ENCODE measurements at regions not wholly inside any gene's neighbourhood (a gene's known extent, or its start where the extent isn't known, plus 50 kb on each side); places are given as distances from the start of the nearest gene placed in this dataset.

DNA sequence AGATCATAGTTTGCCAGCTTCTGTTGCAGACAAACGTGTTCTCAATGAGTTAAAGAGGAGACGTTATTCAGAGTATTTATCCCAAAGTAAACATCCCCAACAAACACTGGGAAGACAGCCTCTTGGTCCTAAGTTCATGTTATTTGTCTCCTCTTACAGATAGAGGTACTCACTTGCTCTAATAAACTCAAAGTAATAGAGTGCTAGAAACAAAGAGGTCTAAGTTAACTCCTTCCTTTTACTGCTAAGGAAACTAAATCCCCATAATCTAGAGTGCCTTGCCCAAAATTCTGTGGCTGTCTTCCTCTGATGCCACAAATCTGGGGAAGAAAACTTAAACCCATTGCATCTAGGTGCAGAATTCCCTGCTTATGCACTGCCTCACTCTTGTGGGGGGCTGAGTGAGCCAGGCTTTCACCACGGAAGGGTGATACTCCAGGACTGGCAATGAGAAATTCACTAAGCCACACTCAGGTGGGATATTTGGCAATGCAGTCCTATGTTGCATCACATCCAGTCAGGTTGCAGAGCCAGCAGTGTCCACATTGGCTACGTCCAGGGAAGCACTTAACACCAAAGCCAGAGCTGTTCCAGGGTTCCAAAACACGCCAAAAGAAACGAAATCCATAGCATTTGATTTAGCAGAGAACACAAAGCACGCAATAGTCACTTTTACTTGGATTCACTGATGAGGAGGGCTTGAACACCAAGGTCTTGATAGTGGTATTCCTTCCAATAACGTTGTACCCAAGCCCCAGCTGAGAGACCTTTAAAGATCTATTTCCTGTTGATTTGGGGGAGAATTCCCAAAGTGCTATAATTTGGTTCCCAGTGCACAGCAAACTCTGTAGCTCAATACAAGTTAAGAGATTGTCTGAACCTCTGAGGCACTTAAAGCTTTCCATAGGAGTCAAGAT lies 81.0 kb upstream of the FOXQ1 start:
- Histone ChIP-seq H4K20me1 (ENCODE audit: insufficient read depth) (no peaks in the 10 kb centered on the region), H3K9ac (no peak overlapping the region), H2AFZ (no peak overlapping the region), H3K27me3 (replicated peaks; ENCODE audit: insufficient read depth) (peaks cover 15% of the 10 kb centered on the region), H3K36me3 (ENCODE audit: low read depth) (no peaks in the 10 kb centered on the region), H3F3A (ENCODE audit: insufficient read depth) (no peaks in the 10 kb centered on the region), H3K4me1 (ENCODE audit: insufficient read depth) (no peaks in the 10 kb centered on the region), H3K79me2 (ENCODE audit: insufficient read depth) (no peaks in the 10 kb centered on the region), H3K27ac (no peak overlapping the region), H3K4me3 (no peak overlapping the region), H3K4me2 (ENCODE audit: unreplicated experiment) (no peak overlapping the region), H3K9me2 (ENCODE audit: insufficient read depth) (no peaks in the 10 kb centered on the region), H3K9me3 (ENCODE audit: low read depth) (no peaks in the 10 kb centered on the region)
- in situ Hi-C loops (cut with MboI): no loop called here
- WGBS, 2 experiments (ENCODE audit: low coverage in 1 of 2, low lambda C conversion rate in 2 of 2, missing lambda C conversion rate in 2 of 2): 60 to 64% methylated on average over 8 of the region's 8 CpGs
- no peak for TF ChIP-seq EZH2 (IDR thresholded peaks at IDR 0.05; ENCODE audit: insufficient read depth, poor library complexity, severe bottlenecking)
- TF ChIP-seq EZH2phosphoT487 (IDR thresholded peaks at IDR 0.05; ENCODE audit: insufficient read depth, low read depth): no peak
- no peak for DNase-seq

DNA sequence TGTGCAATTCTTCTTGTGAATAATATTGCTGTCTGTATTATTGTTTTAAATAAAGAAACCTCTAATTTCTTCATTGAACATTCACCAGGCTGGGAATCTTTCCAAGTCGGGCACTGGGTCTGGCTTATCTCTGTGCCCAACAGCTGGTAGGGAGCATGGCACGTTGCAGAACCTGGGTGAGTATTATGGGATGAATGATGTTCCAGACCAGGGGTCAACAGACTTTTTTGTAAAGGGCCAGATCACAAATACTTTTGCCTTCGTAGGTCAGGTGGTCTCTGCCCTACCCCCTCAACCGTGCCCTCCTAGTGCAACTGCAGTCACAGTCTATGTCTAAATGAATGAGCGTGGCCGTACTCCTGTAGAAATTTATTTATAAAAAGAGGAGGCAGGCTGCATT lies 81.6 kb upstream of the FOXQ1 start:
- no peaks in the 10 kb centered on the region for H3K9me2 ChIP-seq (ENCODE audit: insufficient read depth)
- TF ChIP-seq EZH2phosphoT487 (IDR thresholded peaks at IDR 0.05; ENCODE audit: insufficient read depth, low read depth) (no peak), EZH2 (IDR thresholded peaks at IDR 0.05; ENCODE audit: insufficient read depth, poor library complexity, severe bottlenecking) (no peak)
- H3K4me3 ChIP-seq: no peak overlapping the region
- H3K4me1 ChIP-seq (ENCODE audit: insufficient read depth): no peaks in the 10 kb centered on the region
- H3K79me2 ChIP-seq (ENCODE audit: insufficient read depth): no peaks in the 10 kb centered on the region
- no peaks in the 10 kb centered on the region for H4K20me1 ChIP-seq (ENCODE audit: insufficient read depth)
- no peak for DNase-seq
- H3K36me3 ChIP-seq (ENCODE audit: low read depth): no peaks in the 10 kb centered on the region
- H3K27ac ChIP-seq: no peak overlapping the region
- H2AFZ ChIP-seq: no peak overlapping the region
- H3K4me2 ChIP-seq (ENCODE audit: unreplicated experiment): no peak overlapping the region
- no peaks in the 10 kb centered on the region for H3K9me3 ChIP-seq (ENCODE audit: low read depth)
- no peaks in the 10 kb centered on the region for H3F3A ChIP-seq (ENCODE audit: insufficient read depth)
- 67 to 75% methylated on average over 6 of the region's 6 CpGs for WGBS, 2 experiments (ENCODE audit: low coverage in 1 of 2, low lambda C conversion rate in 2 of 2, missing lambda C conversion rate in 2 of 2)
- no peak overlapping the region for H3K9ac ChIP-seq
- H3K27me3 ChIP-seq (replicated peaks; ENCODE audit: insufficient read depth): peaks cover 15% of the 10 kb centered on the region
- in situ Hi-C loops (cut with MboI): no loop called here

DNA sequence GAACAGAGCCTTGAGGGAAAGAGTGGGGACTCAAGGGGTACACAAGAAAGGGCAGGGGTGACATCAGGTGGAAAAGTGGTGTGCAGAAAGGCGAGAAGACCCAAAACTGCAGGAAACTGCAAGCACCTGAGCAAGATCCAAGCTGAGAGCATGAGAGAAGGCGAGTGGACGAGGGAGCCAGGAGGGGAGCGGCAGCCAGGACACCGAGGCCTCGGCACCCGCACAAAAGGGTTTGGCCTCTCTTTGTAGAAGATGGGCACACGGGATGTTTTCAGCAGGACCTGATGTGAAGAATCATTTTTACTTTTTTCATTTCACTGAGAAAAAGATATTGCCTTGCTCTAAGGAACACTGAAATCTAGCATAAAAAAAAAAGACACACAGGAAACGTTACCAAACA lies 82.1 kb upstream of the FOXQ1 start:
- H3K9ac ChIP-seq: no peak overlapping the region
- TF ChIP-seq EZH2phosphoT487 (IDR thresholded peaks at IDR 0.05; ENCODE audit: insufficient read depth, low read depth) (no peak), EZH2 (IDR thresholded peaks at IDR 0.05; ENCODE audit: insufficient read depth, poor library complexity, severe bottlenecking) (no peak)
- no peaks in the 10 kb centered on the region for H4K20me1 ChIP-seq (ENCODE audit: insufficient read depth)
- no peak overlapping the region for H3K27ac ChIP-seq
- no peaks in the 10 kb centered on the region for H3K79me2 ChIP-seq (ENCODE audit: insufficient read depth)
- H3K27me3 ChIP-seq (replicated peaks; ENCODE audit: insufficient read depth): peaks cover 15% of the 10 kb centered on the region
- no peaks in the 10 kb centered on the region for H3K4me1 ChIP-seq (ENCODE audit: insufficient read depth)
- H3K9me2 ChIP-seq (ENCODE audit: insufficient read depth): no peaks in the 10 kb centered on the region
- H2AFZ ChIP-seq: no peak overlapping the region
- DNase-seq: no peak
- 86 to 89% methylated on average over 9 of the region's 9 CpGs for WGBS, 2 experiments (ENCODE audit: low coverage in 1 of 2, low lambda C conversion rate in 2 of 2, missing lambda C conversion rate in 2 of 2)
- in situ Hi-C loops (cut with MboI): no loop called here
- no peaks in the 10 kb centered on the region for H3K9me3 ChIP-seq (ENCODE audit: low read depth)
- no peak overlapping the region for H3K4me2 ChIP-seq (ENCODE audit: unreplicated experiment)
- H3F3A ChIP-seq (ENCODE audit: insufficient read depth): no peaks in the 10 kb centered on the region
- no peaks in the 10 kb centered on the region for H3K36me3 ChIP-seq (ENCODE audit: low read depth)
- H3K4me3 ChIP-seq: no peak overlapping the region

DNA sequence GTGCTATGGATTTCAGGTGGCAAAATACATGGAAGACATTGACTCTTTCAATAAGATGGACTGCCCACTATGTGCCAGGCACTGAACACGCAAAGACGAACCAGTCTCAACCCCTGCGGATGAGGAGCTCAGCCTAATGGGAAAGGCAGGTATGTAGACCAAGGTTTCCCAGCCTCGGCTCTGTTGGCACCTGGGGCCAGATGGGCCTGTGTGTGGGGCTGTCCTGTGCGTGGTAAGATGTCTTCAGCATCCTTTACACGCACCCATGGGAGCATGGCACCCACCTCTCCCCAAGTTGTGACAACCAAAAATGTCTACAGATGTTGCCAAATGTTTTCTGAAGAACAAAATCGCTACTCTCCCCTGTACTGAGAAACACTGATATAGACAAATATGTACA lies 82.6 kb upstream of the FOXQ1 start:
- no peak for DNase-seq
- H3K27ac ChIP-seq: no peak overlapping the region
- H3F3A ChIP-seq (ENCODE audit: insufficient read depth): no peaks in the 10 kb centered on the region
- H3K9ac ChIP-seq: no peak overlapping the region
- 59 to 69% methylated on average over 7 of the region's 7 CpGs for WGBS, 2 experiments (ENCODE audit: low coverage in 1 of 2, low lambda C conversion rate in 2 of 2, missing lambda C conversion rate in 2 of 2)
- peaks cover 15% of the 10 kb centered on the region for H3K27me3 ChIP-seq (replicated peaks; ENCODE audit: insufficient read depth)
- H3K79me2 ChIP-seq (ENCODE audit: insufficient read depth): no peaks in the 10 kb centered on the region
- H3K4me3 ChIP-seq: no peak overlapping the region
- no peaks in the 10 kb centered on the region for H3K4me1 ChIP-seq (ENCODE audit: insufficient read depth)
- no peaks in the 10 kb centered on the region for H4K20me1 ChIP-seq (ENCODE audit: insufficient read depth)
- no peak for TF ChIP-seq EZH2phosphoT487 (IDR thresholded peaks at IDR 0.05; ENCODE audit: insufficient read depth, low read depth)
- TF ChIP-seq EZH2 (IDR thresholded peaks at IDR 0.05; ENCODE audit: insufficient read depth, poor library complexity, severe bottlenecking): no peak
- no peak overlapping the region for H3K4me2 ChIP-seq (ENCODE audit: unreplicated experiment)
- H3K9me2 ChIP-seq (ENCODE audit: insufficient read depth): no peaks in the 10 kb centered on the region
- in situ Hi-C loops (cut with MboI): no loop called here
- no peaks in the 10 kb centered on the region for H3K36me3 ChIP-seq (ENCODE audit: low read depth)
- H2AFZ ChIP-seq: no peak overlapping the region
- H3K9me3 ChIP-seq (ENCODE audit: low read depth): no peaks in the 10 kb centered on the region

All from GM23248 (cell line).